ENCODE measurements at regions not wholly inside any gene's neighbourhood (a gene's known extent, or its start where the extent isn't known, plus 50 kb on each side); places are given as distances from the start of the nearest gene placed in this dataset.

- TF ChIP-seq, protein P1, sequence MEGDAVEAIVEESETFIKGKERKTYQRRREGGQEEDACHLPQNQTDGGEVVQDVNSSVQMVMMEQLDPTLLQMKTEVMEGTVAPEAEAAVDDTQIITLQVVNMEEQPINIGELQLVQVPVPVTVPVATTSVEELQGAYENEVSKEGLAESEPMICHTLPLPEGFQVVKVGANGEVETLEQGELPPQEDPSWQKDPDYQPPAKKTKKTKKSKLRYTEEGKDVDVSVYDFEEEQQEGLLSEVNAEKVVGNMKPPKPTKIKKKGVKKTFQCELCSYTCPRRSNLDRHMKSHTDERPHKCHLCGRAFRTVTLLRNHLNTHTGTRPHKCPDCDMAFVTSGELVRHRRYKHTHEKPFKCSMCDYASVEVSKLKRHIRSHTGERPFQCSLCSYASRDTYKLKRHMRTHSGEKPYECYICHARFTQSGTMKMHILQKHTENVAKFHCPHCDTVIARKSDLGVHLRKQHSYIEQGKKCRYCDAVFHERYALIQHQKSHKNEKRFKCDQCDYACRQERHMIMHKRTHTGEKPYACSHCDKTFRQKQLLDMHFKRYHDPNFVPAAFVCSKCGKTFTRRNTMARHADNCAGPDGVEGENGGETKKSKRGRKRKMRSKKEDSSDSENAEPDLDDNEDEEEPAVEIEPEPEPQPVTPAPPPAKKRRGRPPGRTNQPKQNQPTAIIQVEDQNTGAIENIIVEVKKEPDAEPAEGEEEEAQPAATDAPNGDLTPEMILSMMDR (IDR thresholded peaks at IDR 0.05; ENCODE audit: insufficient read depth, low read depth, low read length), result no peak
- no peak for TF ChIP-seq EZH2 (IDR thresholded peaks at IDR 0.05; ENCODE audit: insufficient read depth, low read length)
These were observed 110.7 kb upstream of the C3orf80 start for GRCh38 chr3:160114355-160114995.

Data from astrocyte (in vitro differentiated cells and primary cell).